ENCODE measurements at regions not wholly inside any gene's neighbourhood (a gene's known extent, or its start where the extent isn't known, plus 50 kb on each side); places are given as distances from the start of the nearest gene placed in this dataset.

DNA sequence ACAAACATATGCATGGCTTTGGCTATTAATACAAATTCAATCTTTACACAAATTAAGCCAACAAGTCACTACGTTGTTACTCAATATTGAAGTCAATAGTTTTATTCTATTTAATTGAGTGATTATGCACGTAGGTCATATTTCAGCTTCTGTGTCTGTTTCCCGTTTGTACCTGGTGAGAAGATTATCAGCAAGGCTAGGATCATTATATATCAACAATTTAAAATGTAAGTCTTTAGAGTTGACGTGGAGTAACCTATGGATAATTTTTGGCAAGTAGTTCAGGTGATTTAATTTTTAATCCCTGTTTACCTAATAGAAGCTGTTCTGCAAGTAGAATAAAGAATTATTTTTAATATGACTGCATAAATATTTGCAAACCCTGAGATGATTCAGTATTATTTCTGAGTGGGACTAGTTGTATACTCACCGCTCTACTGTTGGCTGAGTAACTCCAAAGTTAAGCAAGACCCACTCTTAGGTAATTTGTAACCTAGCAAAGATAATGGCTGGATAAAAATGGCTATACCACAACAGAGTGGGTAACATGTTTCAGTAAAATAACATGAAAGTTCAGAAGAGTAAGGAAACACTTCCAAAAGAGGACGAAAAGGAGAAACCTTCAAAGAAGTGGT lies 161.0 kb downstream of the HGF start:
- Histone ChIP-seq H3K27me3 (ENCODE audit: control insufficient read depth, insufficient read depth, low read length) (no peaks in the 10 kb centered on the region), H3K36me3 (ENCODE audit: control insufficient read depth, insufficient read depth, low read length) (no peaks in the 10 kb centered on the region), H3K4me1 (ENCODE audit: control insufficient read depth, insufficient read depth, low read length) (no peaks in the 10 kb centered on the region), H3K4me3 (ENCODE audit: low read depth, low read length) (no peak overlapping the region), H3K9me3 (ENCODE audit: control insufficient read depth, insufficient read depth, low read length) (no peaks in the 10 kb centered on the region), H3K27ac (ENCODE audit: low read depth, low read length) (no peak overlapping the region)
- DNase-seq (ENCODE audit: low read depth in 4 of 6, low spot score in 6 of 6), result no peak
- no CpG with 5 or more reads among the region's 6 CpGs for WGBS (ENCODE audit: insufficient coverage)

GRCh38 chr7:81607987-81608386 lies 161.9 kb downstream of the HGF start:
- DNase-seq (ENCODE audit: low read depth in 4 of 6, low spot score in 6 of 6), result no peak
- Histone ChIP-seq H3K27me3 (ENCODE audit: control insufficient read depth, insufficient read depth, low read length) (no peaks in the 10 kb centered on the region), H3K9me3 (ENCODE audit: control insufficient read depth, insufficient read depth, low read length) (no peaks in the 10 kb centered on the region), H3K4me1 (ENCODE audit: control insufficient read depth, insufficient read depth, low read length) (no peaks in the 10 kb centered on the region), H3K4me3 (ENCODE audit: low read depth, low read length) (no peak overlapping the region), H3K27ac (ENCODE audit: low read depth, low read length) (no peak overlapping the region), H3K36me3 (ENCODE audit: control insufficient read depth, insufficient read depth, low read length) (no peaks in the 10 kb centered on the region)

DNA sequence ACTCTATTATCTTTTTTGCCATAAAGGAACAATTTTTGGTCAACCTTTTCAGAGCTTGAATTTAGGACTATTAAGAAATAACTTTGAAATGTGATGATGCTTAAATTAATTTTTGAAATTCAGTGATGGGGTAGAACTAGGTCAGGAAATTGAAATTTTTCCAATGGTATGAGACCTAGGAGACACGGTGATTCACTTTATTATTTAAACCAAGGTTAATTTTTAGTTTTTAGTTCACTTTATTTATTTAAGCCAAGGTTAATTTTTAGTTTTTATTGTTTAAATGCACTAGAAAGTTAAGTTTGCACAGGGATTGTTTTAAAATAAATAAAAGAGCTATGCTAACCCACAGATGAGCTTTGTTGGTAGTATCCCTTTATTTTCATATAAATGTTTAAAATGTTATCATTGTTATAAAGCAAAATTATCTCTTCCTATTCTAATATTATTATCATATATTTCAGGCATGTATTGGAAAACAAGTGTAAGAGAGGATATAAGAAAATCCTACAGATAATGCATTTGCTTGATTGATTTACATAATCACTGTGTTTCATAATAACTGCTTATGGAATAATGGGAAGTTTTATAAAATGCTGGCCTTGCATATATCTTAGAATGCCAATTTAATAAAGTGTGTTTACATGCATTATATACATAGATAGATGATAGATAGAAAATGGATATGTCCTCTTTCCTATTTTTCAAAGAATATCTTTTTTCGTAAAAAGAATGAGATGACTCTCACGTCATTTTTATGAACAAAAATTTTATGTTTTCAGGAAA lies 163.6 kb downstream of the HGF start:
- H3K9me3 ChIP-seq (ENCODE audit: control insufficient read depth, insufficient read depth, low read length), result no peaks in the 10 kb centered on the region
- no peak overlapping the region for H3K4me3 ChIP-seq (ENCODE audit: low read depth, low read length)
- DNase-seq (ENCODE audit: low read depth in 4 of 6, low spot score in 6 of 6), result no peak
- WGBS (ENCODE audit: insufficient coverage), result no CpG with 5 or more reads among the region's 3 CpGs
- H3K4me1 ChIP-seq (ENCODE audit: control insufficient read depth, insufficient read depth, low read length), result no peaks in the 10 kb centered on the region
- H3K27me3 ChIP-seq (ENCODE audit: control insufficient read depth, insufficient read depth, low read length), result no peaks in the 10 kb centered on the region
- H3K36me3 ChIP-seq (ENCODE audit: control insufficient read depth, insufficient read depth, low read length), result no peaks in the 10 kb centered on the region
- no peak overlapping the region for H3K27ac ChIP-seq (ENCODE audit: low read depth, low read length)

DNA sequence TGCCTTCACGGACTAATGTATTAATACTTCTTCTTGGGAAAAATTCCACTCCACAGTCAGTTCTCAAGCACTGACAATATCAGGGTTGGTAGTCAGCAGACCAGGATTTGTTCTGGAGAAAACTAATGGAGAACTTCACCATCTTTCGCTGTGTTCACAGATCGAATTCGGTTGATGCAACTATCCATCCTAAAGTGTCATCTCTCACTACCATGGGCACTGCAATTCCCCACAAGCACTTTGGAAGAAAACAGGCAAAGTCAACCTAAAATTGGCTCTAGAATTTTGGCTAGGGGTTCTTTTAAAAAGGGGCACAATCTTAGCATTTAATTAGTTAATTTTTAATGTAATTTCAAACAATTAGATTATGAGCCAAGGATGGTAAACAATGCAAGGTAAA lies 164.4 kb downstream of the HGF start:
- DNase-seq (ENCODE audit: low read depth in 4 of 6, low spot score in 6 of 6), result no peak
- no CpG with 5 or more reads among the region's 4 CpGs for WGBS (ENCODE audit: insufficient coverage)
- no peaks in the 10 kb centered on the region for H3K36me3 ChIP-seq (ENCODE audit: control insufficient read depth, insufficient read depth, low read length)

GRCh38 chr7:81604808-81605174 lies 165.1 kb downstream of the HGF start:
- Histone ChIP-seq H3K27me3 (ENCODE audit: control insufficient read depth, insufficient read depth, low read length) (no peaks in the 10 kb centered on the region), H3K27ac (ENCODE audit: low read depth, low read length) (no peak overlapping the region), H3K4me3 (ENCODE audit: low read depth, low read length) (no peak overlapping the region), H3K36me3 (ENCODE audit: control insufficient read depth, insufficient read depth, low read length) (no peaks in the 10 kb centered on the region), H3K4me1 (ENCODE audit: control insufficient read depth, insufficient read depth, low read length) (no peaks in the 10 kb centered on the region), H3K9me3 (ENCODE audit: control insufficient read depth, insufficient read depth, low read length) (no peaks in the 10 kb centered on the region)
- no peak for DNase-seq (ENCODE audit: low read depth in 4 of 6, low spot score in 6 of 6)
- WGBS (ENCODE audit: insufficient coverage), result 100% methylated on average over 1 of the region's 2 CpGs

More for the DNA sequence above, 164.4 kb downstream of the HGF start:
- Histone ChIP-seq H3K4me1 (ENCODE audit: control insufficient read depth, insufficient read depth, low read length) (no peaks in the 10 kb centered on the region), H3K27ac (ENCODE audit: low read depth, low read length) (no peak overlapping the region), H3K9me3 (ENCODE audit: control insufficient read depth, insufficient read depth, low read length) (no peaks in the 10 kb centered on the region), H3K27me3 (ENCODE audit: control insufficient read depth, insufficient read depth, low read length) (no peaks in the 10 kb centered on the region), H3K4me3 (ENCODE audit: low read depth, low read length) (no peak overlapping the region)

DNA sequence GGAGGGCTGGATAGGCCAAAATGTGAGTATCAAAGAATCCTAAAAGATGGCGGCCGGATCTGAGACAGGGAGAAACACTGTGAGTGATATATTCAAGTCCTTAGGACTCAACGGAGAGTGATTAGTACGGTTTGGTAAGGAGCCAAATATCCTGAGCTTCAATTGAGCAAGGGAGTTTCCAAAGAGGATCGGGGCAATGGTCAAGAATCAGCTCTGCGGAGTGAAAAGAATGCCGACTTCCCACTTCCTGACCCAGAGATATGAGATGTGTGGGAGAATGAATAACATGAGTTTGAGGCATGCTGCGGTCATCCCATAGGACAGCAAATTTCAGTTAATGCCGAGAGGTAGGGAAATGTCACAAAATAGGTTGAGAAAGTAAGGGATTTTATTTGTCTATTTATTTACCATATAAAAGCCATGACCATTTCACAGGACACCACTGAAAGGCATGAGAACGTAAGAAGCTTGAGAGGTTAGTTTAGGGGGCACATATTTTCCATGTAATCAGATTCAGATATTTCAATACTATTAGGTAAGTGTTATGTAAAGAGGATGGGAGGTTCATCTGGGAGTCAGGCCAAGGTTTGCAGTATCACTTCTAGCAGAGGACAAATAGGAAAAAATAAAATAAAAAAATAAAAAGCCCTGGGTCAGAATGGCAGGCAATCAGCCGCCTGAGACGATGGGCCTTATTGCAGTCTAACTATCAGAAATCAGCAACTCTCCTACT lies 165.6 kb downstream of the HGF start:
- H3K4me1 ChIP-seq (ENCODE audit: control insufficient read depth, insufficient read depth, low read length), result no peaks in the 10 kb centered on the region
- 91% methylated on average over 6 of the region's 12 CpGs for WGBS (ENCODE audit: insufficient coverage)
- no peak for DNase-seq (ENCODE audit: low read depth in 4 of 6, low spot score in 6 of 6)
- H3K9me3 ChIP-seq (ENCODE audit: control insufficient read depth, insufficient read depth, low read length), result no peaks in the 10 kb centered on the region
- H3K4me3 ChIP-seq (ENCODE audit: low read depth, low read length), result no peak overlapping the region
- H3K27me3 ChIP-seq (ENCODE audit: control insufficient read depth, insufficient read depth, low read length), result no peaks in the 10 kb centered on the region
- H3K36me3 ChIP-seq (ENCODE audit: control insufficient read depth, insufficient read depth, low read length), result no peaks in the 10 kb centered on the region
- H3K27ac ChIP-seq (ENCODE audit: low read depth, low read length), result no peak overlapping the region

DNA sequence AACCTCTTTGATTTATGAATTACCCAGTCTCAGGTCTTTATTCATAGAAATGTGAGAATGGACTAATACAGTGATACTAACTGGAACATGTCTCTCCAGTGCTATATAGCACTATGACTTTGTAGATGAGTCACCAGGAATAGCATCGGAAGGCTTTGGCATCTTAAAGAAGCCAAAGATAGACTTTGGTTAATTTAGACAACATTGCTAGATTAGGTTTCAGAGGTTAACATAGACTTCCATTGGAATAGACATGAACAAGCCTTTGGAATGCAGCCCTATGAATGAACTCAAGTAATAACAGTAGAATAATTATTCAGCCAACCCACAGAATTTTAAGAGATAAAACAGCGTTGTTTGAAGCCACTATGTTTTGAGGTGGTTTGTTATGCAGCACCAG lies 169.2 kb downstream of the HGF start:
- H3K27me3 ChIP-seq (ENCODE audit: control insufficient read depth, insufficient read depth, low read length), result no peaks in the 10 kb centered on the region
- H3K36me3 ChIP-seq (ENCODE audit: control insufficient read depth, insufficient read depth, low read length), result no peaks in the 10 kb centered on the region
- no CpG with 5 or more reads among the region's 2 CpGs for WGBS (ENCODE audit: insufficient coverage)
- no peak overlapping the region for H3K4me3 ChIP-seq (ENCODE audit: low read depth, low read length)
- no peaks in the 10 kb centered on the region for H3K9me3 ChIP-seq (ENCODE audit: control insufficient read depth, insufficient read depth, low read length)
- H3K4me1 ChIP-seq (ENCODE audit: control insufficient read depth, insufficient read depth, low read length), result no peaks in the 10 kb centered on the region
- H3K27ac ChIP-seq (ENCODE audit: low read depth, low read length), result no peak overlapping the region
- no peak for DNase-seq (ENCODE audit: low read depth in 4 of 6, low spot score in 6 of 6)

GRCh38 chr7:81598951-81599350 lies 170.9 kb downstream of the HGF start:
- H3K4me3 ChIP-seq (ENCODE audit: low read depth, low read length), result no peak overlapping the region

DNA sequence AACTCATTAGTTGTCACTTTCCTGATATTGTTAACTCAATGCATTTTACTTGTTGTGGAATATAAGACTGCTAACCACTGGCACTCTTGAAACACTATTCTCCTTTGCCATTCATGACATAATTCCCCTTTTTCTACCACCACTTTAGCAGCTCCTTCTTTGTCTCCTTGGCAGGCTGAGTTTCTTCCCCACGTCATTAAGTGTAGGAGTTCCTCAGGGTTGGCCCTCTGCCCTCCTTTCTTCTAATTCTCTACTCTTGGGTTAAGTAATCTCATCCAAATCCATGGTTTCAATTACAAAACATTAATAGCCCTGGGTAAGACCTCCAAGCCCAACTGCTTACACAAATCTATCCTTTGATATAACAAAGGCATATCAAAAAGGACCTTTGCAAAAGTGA lies 175.1 kb downstream of the HGF start:
- Histone ChIP-seq H3K27ac (ENCODE audit: low read depth, low read length) (no peak overlapping the region), H3K27me3 (ENCODE audit: control insufficient read depth, insufficient read depth, low read length) (no peaks in the 10 kb centered on the region), H3K4me3 (ENCODE audit: low read depth, low read length) (no peak overlapping the region), H3K9me3 (ENCODE audit: control insufficient read depth, insufficient read depth, low read length) (no peaks in the 10 kb centered on the region), H3K4me1 (ENCODE audit: control insufficient read depth, insufficient read depth, low read length) (no peaks in the 10 kb centered on the region), H3K36me3 (ENCODE audit: control insufficient read depth, insufficient read depth, low read length) (no peaks in the 10 kb centered on the region)
- 44% methylated on average over 1 of the region's 1 CpG for WGBS (ENCODE audit: insufficient coverage)
- no peak for DNase-seq (ENCODE audit: low read depth in 4 of 6, low spot score in 6 of 6)

More at GRCh38 chr7:81598951-81599350, 170.9 kb downstream of the HGF start:
- no peak overlapping the region for H3K27ac ChIP-seq (ENCODE audit: low read depth, low read length)
- DNase-seq (ENCODE audit: low read depth in 4 of 6, low spot score in 6 of 6), result no peak
- no peaks in the 10 kb centered on the region for H3K27me3 ChIP-seq (ENCODE audit: control insufficient read depth, insufficient read depth, low read length)
- no CpG with 5 or more reads among the region's 1 CpG for WGBS (ENCODE audit: insufficient coverage)
- H3K9me3 ChIP-seq (ENCODE audit: control insufficient read depth, insufficient read depth, low read length), result no peaks in the 10 kb centered on the region
- H3K36me3 ChIP-seq (ENCODE audit: control insufficient read depth, insufficient read depth, low read length), result no peaks in the 10 kb centered on the region
- no peaks in the 10 kb centered on the region for H3K4me1 ChIP-seq (ENCODE audit: control insufficient read depth, insufficient read depth, low read length)

- no peak for DNase-seq (ENCODE audit: low read depth in 4 of 6, low spot score in 6 of 6)
- no peaks in the 10 kb centered on the region for H3K9me3 ChIP-seq (ENCODE audit: control insufficient read depth, insufficient read depth, low read length)
- H3K4me1 ChIP-seq (ENCODE audit: control insufficient read depth, insufficient read depth, low read length), result no peaks in the 10 kb centered on the region
- H3K27me3 ChIP-seq (ENCODE audit: control insufficient read depth, insufficient read depth, low read length), result no peaks in the 10 kb centered on the region
- no CpG with 5 or more reads among the region's 5 CpGs for WGBS (ENCODE audit: insufficient coverage)
- no peak overlapping the region for H3K4me3 ChIP-seq (ENCODE audit: low read depth, low read length)
- H3K36me3 ChIP-seq (ENCODE audit: control insufficient read depth, insufficient read depth, low read length), result no peaks in the 10 kb centered on the region
- H3K27ac ChIP-seq (ENCODE audit: low read depth, low read length), result no peak overlapping the region
These were observed 179.7 kb downstream of the HGF start for GRCh38 chr7:81590131-81590530.
